ENCODE measurements at regions not wholly inside any gene's neighbourhood (a gene's known extent, or its start where the extent isn't known, plus 50 kb on each side); places are given as distances from the start of the nearest gene placed in this dataset.

- H3K36me3 Mint-ChIP-seq, result no peaks in the 10 kb centered on the region
- H3K27ac Mint-ChIP-seq, result no peak overlapping the region
- peaks cover 0 to 4% of the 10 kb centered on the region in 2 donors for H3K4me1 Mint-ChIP-seq
- no peak for DNase-seq
- no peak for ATAC-seq
- Histone ChIP-seq H3K27me3 (ENCODE audit: control insufficient read depth, insufficient read depth, low read length) (no peaks in the 10 kb centered on the region), H3K9me3 (ENCODE audit: control insufficient read depth, insufficient read depth, low read length) (no peaks in the 10 kb centered on the region), H3K27ac (ENCODE audit: low read length) (no peak overlapping the region), H3K4me1 (ENCODE audit: control insufficient read depth, insufficient read depth, low read length) (no peaks in the 10 kb centered on the region), H3K4me3 (ENCODE audit: low read length) (no peak overlapping the region), H3K36me3 (ENCODE audit: control insufficient read depth, insufficient read depth, low read length) (no peaks in the 10 kb centered on the region)
- intact Hi-C loops (cut with micrococcal nuclease), result no loop called here
- peaks cover 17 to 44% of the 10 kb centered on the region in 2 donors for H3K27me3 Mint-ChIP-seq (ENCODE audit: low read depth in 2 of 2)
- 46% methylated on average over 2 of the region's 2 CpGs for WGBS (ENCODE audit: insufficient coverage)
- H3K4me3 Mint-ChIP-seq, result no peak overlapping the region
- no peaks in the 10 kb centered on the region for H3K9me3 Mint-ChIP-seq
- TF ChIP-seq, protein P1, sequence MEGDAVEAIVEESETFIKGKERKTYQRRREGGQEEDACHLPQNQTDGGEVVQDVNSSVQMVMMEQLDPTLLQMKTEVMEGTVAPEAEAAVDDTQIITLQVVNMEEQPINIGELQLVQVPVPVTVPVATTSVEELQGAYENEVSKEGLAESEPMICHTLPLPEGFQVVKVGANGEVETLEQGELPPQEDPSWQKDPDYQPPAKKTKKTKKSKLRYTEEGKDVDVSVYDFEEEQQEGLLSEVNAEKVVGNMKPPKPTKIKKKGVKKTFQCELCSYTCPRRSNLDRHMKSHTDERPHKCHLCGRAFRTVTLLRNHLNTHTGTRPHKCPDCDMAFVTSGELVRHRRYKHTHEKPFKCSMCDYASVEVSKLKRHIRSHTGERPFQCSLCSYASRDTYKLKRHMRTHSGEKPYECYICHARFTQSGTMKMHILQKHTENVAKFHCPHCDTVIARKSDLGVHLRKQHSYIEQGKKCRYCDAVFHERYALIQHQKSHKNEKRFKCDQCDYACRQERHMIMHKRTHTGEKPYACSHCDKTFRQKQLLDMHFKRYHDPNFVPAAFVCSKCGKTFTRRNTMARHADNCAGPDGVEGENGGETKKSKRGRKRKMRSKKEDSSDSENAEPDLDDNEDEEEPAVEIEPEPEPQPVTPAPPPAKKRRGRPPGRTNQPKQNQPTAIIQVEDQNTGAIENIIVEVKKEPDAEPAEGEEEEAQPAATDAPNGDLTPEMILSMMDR (IDR thresholded peaks at IDR 0.05), result no peak
Measured at GRCh38 chr21:35696644-35697043, 363.7 kb downstream of the SETD4 start.

DNA sequence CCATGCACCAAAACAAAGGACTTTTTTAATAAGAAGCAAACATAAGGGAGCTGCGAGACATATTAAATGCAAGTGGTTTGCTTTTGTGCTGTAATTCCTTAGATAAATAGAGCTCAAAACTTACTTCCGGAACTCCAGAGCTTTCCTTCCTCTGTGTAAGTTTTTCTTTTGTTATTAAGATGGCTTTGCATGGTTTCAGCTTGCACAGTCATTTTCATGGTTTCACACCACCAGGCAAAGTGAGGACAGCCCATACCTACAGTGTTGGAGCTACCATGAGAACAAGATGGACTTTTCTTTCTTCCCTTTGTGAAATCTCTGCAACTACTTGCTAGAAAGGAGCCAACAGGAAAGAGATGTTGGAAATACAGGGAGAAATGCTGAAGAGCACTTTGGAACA is 368.0 kb downstream of the SETD4 start:
- H3K9me3 ChIP-seq (ENCODE audit: control insufficient read depth, insufficient read depth, low read length), result no peaks in the 10 kb centered on the region
- H3K36me3 ChIP-seq (ENCODE audit: control insufficient read depth, insufficient read depth, low read length), result no peaks in the 10 kb centered on the region
- TF ChIP-seq, protein P1 (IDR thresholded peaks at IDR 0.05), result no peak
- WGBS (ENCODE audit: insufficient coverage), result 93% methylated on average over 2 of the region's 2 CpGs
- no peak for ATAC-seq
- Mint-ChIP-seq H3K27ac (no peak overlapping the region), H3K27me3 (ENCODE audit: low read depth in 2 of 2) (peaks cover 14 to 32% of the 10 kb centered on the region in 2 donors), H3K36me3 (no peaks in the 10 kb centered on the region), H3K9me3 (no peaks in the 10 kb centered on the region), H3K4me1 (no peaks in the 10 kb centered on the region), H3K4me3 (no peak overlapping the region)
- DNase-seq, result no peak
- H3K4me1 ChIP-seq (ENCODE audit: control insufficient read depth, insufficient read depth, low read length), result no peaks in the 10 kb centered on the region
- no peak overlapping the region for H3K4me3 ChIP-seq (ENCODE audit: low read length)
- no peak overlapping the region for H3K27ac ChIP-seq (ENCODE audit: low read length)
- intact Hi-C loops (cut with micrococcal nuclease), result no loop called here
- H3K27me3 ChIP-seq (ENCODE audit: control insufficient read depth, insufficient read depth, low read length), result no peaks in the 10 kb centered on the region

DNA sequence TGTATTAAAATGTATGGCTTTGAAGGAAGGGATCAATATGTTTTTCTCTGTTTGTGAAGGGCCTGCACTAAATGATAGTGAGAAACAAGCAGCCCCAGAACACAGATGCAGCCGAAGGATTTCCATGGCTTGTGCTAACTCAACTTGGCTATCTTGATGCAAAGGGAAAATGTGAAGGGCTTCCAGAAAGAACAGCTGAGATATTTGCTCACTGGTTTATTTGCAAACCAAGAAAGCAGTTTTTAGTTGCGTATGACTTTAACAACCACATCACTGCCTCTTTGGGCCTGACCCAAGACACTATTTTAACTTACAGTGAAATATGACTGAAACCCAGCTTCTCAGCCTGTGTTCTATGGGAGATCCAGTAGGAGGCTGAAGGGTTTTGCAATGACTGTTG is 369.9 kb downstream of the SETD4 start:
- TF ChIP-seq, protein P1 (IDR thresholded peaks at IDR 0.05), result no peak
- no peak for DNase-seq
- H3K27ac Mint-ChIP-seq, result no peak overlapping the region
- no peaks in the 10 kb centered on the region for H3K9me3 Mint-ChIP-seq
- Histone ChIP-seq H3K9me3 (ENCODE audit: control insufficient read depth, insufficient read depth, low read length) (no peaks in the 10 kb centered on the region), H3K27me3 (ENCODE audit: control insufficient read depth, insufficient read depth, low read length) (no peaks in the 10 kb centered on the region), H3K4me1 (ENCODE audit: control insufficient read depth, insufficient read depth, low read length) (no peaks in the 10 kb centered on the region), H3K4me3 (ENCODE audit: low read length) (no peak overlapping the region), H3K36me3 (ENCODE audit: control insufficient read depth, insufficient read depth, low read length) (no peaks in the 10 kb centered on the region), H3K27ac (ENCODE audit: low read length) (no peak overlapping the region)
- no peak for ATAC-seq
- no peaks in the 10 kb centered on the region for H3K4me1 Mint-ChIP-seq
- peaks cover 19 to 37% of the 10 kb centered on the region in 2 donors for H3K27me3 Mint-ChIP-seq (ENCODE audit: low read depth in 2 of 2)
- WGBS (ENCODE audit: insufficient coverage), result 96% methylated on average over 2 of the region's 2 CpGs
- intact Hi-C loops (cut with micrococcal nuclease), result no loop called here
- no peak overlapping the region for H3K4me3 Mint-ChIP-seq
- no peaks in the 10 kb centered on the region for H3K36me3 Mint-ChIP-seq

- no peak for DNase-seq
- Histone ChIP-seq H3K27ac (ENCODE audit: low read length) (no peak overlapping the region), H3K27me3 (ENCODE audit: control insufficient read depth, insufficient read depth, low read length) (no peaks in the 10 kb centered on the region), H3K36me3 (ENCODE audit: control insufficient read depth, insufficient read depth, low read length) (no peaks in the 10 kb centered on the region), H3K4me1 (ENCODE audit: control insufficient read depth, insufficient read depth, low read length) (no peaks in the 10 kb centered on the region), H3K4me3 (ENCODE audit: low read length) (no peak overlapping the region), H3K9me3 (ENCODE audit: control insufficient read depth, insufficient read depth, low read length) (no peaks in the 10 kb centered on the region)
- no peak for ATAC-seq
- Mint-ChIP-seq H3K36me3 (no peaks in the 10 kb centered on the region), H3K9me3 (no peaks in the 10 kb centered on the region), H3K4me3 (no peak overlapping the region), H3K4me1 (no peaks in the 10 kb centered on the region), H3K27me3 (ENCODE audit: low read depth in 2 of 2) (peaks cover 26 to 44% of the 10 kb centered on the region in 2 donors), H3K27ac (no peak overlapping the region)
- WGBS (ENCODE audit: insufficient coverage), result 95% methylated on average over 3 of the region's 3 CpGs
- intact Hi-C loops (cut with micrococcal nuclease), result no loop called here
- TF ChIP-seq, protein P1 (IDR thresholded peaks at IDR 0.05), result no peak
Measured at GRCh38 chr21:35686156-35686555, 374.2 kb downstream of the SETD4 start.

Measured in natural killer cell (primary cell).